ENCODE measurements at regions not wholly inside any gene's neighbourhood (a gene's known extent, or its start where the extent isn't known, plus 50 kb on each side); places are given as distances from the start of the nearest gene placed in this dataset.

GRCh38 chr3:19016851-19017250 is 131.5 kb upstream of the KCNH8 start:
- H3K79me2 ChIP-seq (ENCODE audit: insufficient read depth, low read length), result no peaks in the 10 kb centered on the region
- no peak overlapping the region for H4K91ac ChIP-seq (ENCODE audit: insufficient read length, low read depth, low read length)
- Mint-ChIP-seq H3K9me3 (no peaks in the 10 kb centered on the region; a peak in 1 of 5 replicates), H3K27ac (no peak overlapping the region), H3K4me1 (peaks cover 11 to 14% of the 10 kb centered on the region in 2 experiments), H3K27me3 (ENCODE audit: low read depth) (no peaks in the 10 kb centered on the region), H3K4me3 (no peak overlapping the region), H3K36me3 (ENCODE audit: insufficient read depth in 1 of 3, low read depth in 3 of 3) (no peaks in the 10 kb centered on the region)
- no peak overlapping the region for H2AFZ ChIP-seq (ENCODE audit: low read length)
- no peak overlapping the region for H3K27ac ChIP-seq (ENCODE audit: insufficient read length, low read depth, low read length)
- H2BK20ac ChIP-seq (ENCODE audit: low read depth, low read length, poor library complexity, severe bottlenecking), result no peak overlapping the region
- H3K18ac ChIP-seq (ENCODE audit: insufficient read length, low read depth, low read length), result no peak overlapping the region
- peaks cover 3% of the 10 kb centered on the region; the same call in 1 of the 2 replicates for H3K4me1 ChIP-seq (ENCODE audit: insufficient read depth, low read length)
- H2AK5ac ChIP-seq (ENCODE audit: insufficient read length, low read length), result no peak overlapping the region
- no peak overlapping the region for H3K4me2 ChIP-seq (ENCODE audit: insufficient read depth, insufficient read length, low read length)
- H2BK12ac ChIP-seq (ENCODE audit: insufficient read length, low read depth, low read length), result no peak overlapping the region
- WGBS (ENCODE audit: extremely low coverage, insufficient read length, low lambda C conversion rate), result no CpG with 5 or more reads among the region's 2 CpGs
- TF ChIP-seq CTCF (conservative IDR thresholded peaks at IDR 0.05), result no peak
- no peak overlapping the region for H3K56ac ChIP-seq (ENCODE audit: insufficient read length, low read depth, low read length)
- no peak overlapping the region for H3K14ac ChIP-seq (ENCODE audit: insufficient read depth, low read length)
- no peak overlapping the region for H2BK15ac ChIP-seq (ENCODE audit: low read depth, low read length)
- H4K5ac ChIP-seq (ENCODE audit: insufficient read length, low read depth, low read length), result no peak overlapping the region
- H2BK5ac ChIP-seq (ENCODE audit: insufficient read length, low read length), result no peak overlapping the region
- H3K9ac ChIP-seq (ENCODE audit: extremely low read depth, insufficient read length, low read length), result no peak overlapping the region
- H3K9me3 ChIP-seq (ENCODE audit: control insufficient read depth, low read depth, low read length), result no peaks in the 10 kb centered on the region
- no peaks in the 10 kb centered on the region for H3K27me3 ChIP-seq (ENCODE audit: insufficient read depth, low read length)
- no peak overlapping the region for H3K23ac ChIP-seq (ENCODE audit: insufficient read length, low read depth, low read length)
- H3K4ac ChIP-seq (ENCODE audit: low read depth, low read length), result no peak overlapping the region
- no peaks in the 10 kb centered on the region for H4K20me1 ChIP-seq (ENCODE audit: control insufficient read depth, insufficient read depth, insufficient read length)
- H3T11ph ChIP-seq (ENCODE audit: low read length), result no peak overlapping the region
- DNase-seq, result no peak
- no peak overlapping the region for H2BK120ac ChIP-seq (ENCODE audit: low read depth, low read length, poor library complexity, severe bottlenecking)
- no peak overlapping the region for H4K8ac ChIP-seq (replicated peaks; ENCODE audit: insufficient read length, low read depth, low read length)
- H3K23me2 ChIP-seq (ENCODE audit: insufficient read length, low read depth, low read length, poor library complexity, severe bottlenecking), result no peaks in the 10 kb centered on the region
- H3K79me1 ChIP-seq (ENCODE audit: insufficient read depth, low read depth, low read length, poor library complexity, severe bottlenecking), result no peaks in the 10 kb centered on the region
